HEK293 (cell line): ENCODE measurements at regions not wholly inside any gene's neighbourhood (a gene's known extent, or its start where the extent isn't known, plus 50 kb on each side); places are given as distances from the start of the nearest gene placed in this dataset.

ENCODE experiments used
- CTCF ChIA-PET: fragments of 350-600 bp; formaldehyde crosslinking; extraction: SDS; loops from one replicate; lab custom pipeline; 2021; ENCODE audit warnings: antibody characterized with exemption; lab: Yijun Ruan, JAX
- POLR2A ChIA-PET: fragments of 300-600 bp; formaldehyde crosslinking; extraction: SDS; loops from one replicate; lab custom pipeline; 2020; ENCODE audit warnings: antibody characterized with exemption, inconsistent platforms; lab: Yijun Ruan, JAX
- H3K27ac ChIP-seq: fragments of 200-500 bp; sonication (Bioruptor generic); 2 replicates; pipeline ENCODE4 v1.5.1; 2014; ENCODE audit warnings: low read depth, low read length, control low read depth, inconsistent platforms; ENCODE audit errors: extremely low read depth
- H3K36me3 ChIP-seq, 2 experiments: fragments of 200-500 bp in 1 of 2; sonication (Bioruptor generic) in 1 of 2; 1 replicate in 1 of 2; 2 replicates in 1 of 2; pipeline ENCODE4 v1.5.1; 2014 to 2017; ENCODE audit warnings: inconsistent platforms in 2 of 2, low read length in 2 of 2; ENCODE audit not compliant: control insufficient read depth in 2 of 2, insufficient read depth in 1 of 2
- H3K4me1 ChIP-seq: fragments of 200-500 bp; sonication (Bioruptor generic); 2 replicates; pipeline ENCODE4 v1.5.1; 2014; ENCODE audit warnings: mild to moderate bottlenecking, low read length, inconsistent platforms; ENCODE audit not compliant: control insufficient read depth, insufficient read depth
- H3K4me3 ChIP-seq: 2 replicates; pipeline ENCODE4 v1.5.1; 2011; ENCODE audit warnings: low read depth, mild to moderate bottlenecking, control low read depth, low read length, moderate library complexity
- H3K9me3 ChIP-seq: fragments of 200-500 bp; sonication (Bioruptor generic); 2 replicates; pipeline ENCODE4 v1.5.1; 2014; ENCODE audit warnings: low read depth, low read length, inconsistent platforms; ENCODE audit not compliant: control insufficient read depth, insufficient read depth
- ATF2 ChIP-seq: fragments of 450-650 bp; formaldehyde crosslinking; IDR thresholded peaks from 2 replicates; pipeline ENCODE4 v1.5.1; 2016; ENCODE audit warnings: missing biosample characterization, missing genetic modification characterization, low read depth
- KLF17 ChIP-seq: fragments of 450-650 bp; formaldehyde crosslinking; IDR thresholded peaks from 2 replicates; pipeline ENCODE4 v1.5.1; 2016; ENCODE audit warnings: missing biosample characterization, missing genetic modification characterization
- KLF9 ChIP-seq: fragments of 450-650 bp; formaldehyde crosslinking; IDR thresholded peaks from 2 replicates; pipeline ENCODE4 v1.5.1; 2016; ENCODE audit warnings: missing biosample characterization, missing genetic modification characterization, low read depth
- MYNN ChIP-seq: fragments of 450-650 bp; formaldehyde crosslinking; IDR thresholded peaks from 2 replicates; pipeline ENCODE4 v1.5.1; 2016; ENCODE audit warnings: missing biosample characterization, missing genetic modification characterization, borderline replicate concordance
- PRDM10 ChIP-seq: fragments of 450-650 bp; formaldehyde crosslinking; IDR thresholded peaks from 2 replicates; pipeline ENCODE4 v1.5.1; 2016; ENCODE audit warnings: missing biosample characterization, missing genetic modification characterization
- ZFP41 ChIP-seq: fragments of 450-650 bp; formaldehyde crosslinking; IDR thresholded peaks from 2 replicates; pipeline ENCODE4 v1.5.1; 2016; ENCODE audit warnings: missing biosample characterization, missing genetic modification characterization, borderline replicate concordance
- ZNF18 ChIP-seq: fragments of 450-650 bp; formaldehyde crosslinking; IDR thresholded peaks from 2 replicates; pipeline ENCODE4 v1.5.1; 2016; ENCODE audit warnings: missing biosample characterization, missing genetic modification characterization
- ZNF394 ChIP-seq: fragments of 450-650 bp; formaldehyde crosslinking; IDR thresholded peaks from 2 replicates; pipeline ENCODE4 v1.5.1; 2016; ENCODE audit warnings: missing biosample characterization, missing genetic modification characterization, mild to moderate bottlenecking, moderate library complexity, borderline replicate concordance
- ZNF501 ChIP-seq: fragments of 450-650 bp; formaldehyde crosslinking; IDR thresholded peaks from 2 replicates; pipeline ENCODE4 v1.5.1; 2016; ENCODE audit warnings: missing biosample characterization, missing genetic modification characterization
- ZNF510 ChIP-seq: fragments of 450-650 bp; formaldehyde crosslinking; IDR thresholded peaks from 2 replicates; pipeline ENCODE4 v1.5.1; 2018; ENCODE audit warnings: mild to moderate bottlenecking, missing genetic modification characterization, missing biosample characterization; ENCODE audit not compliant: insufficient replicate concordance
- ZNF518A ChIP-seq: fragments of 450-650 bp; formaldehyde crosslinking; conservative IDR thresholded peaks from 2 replicates; pipeline ENCODE4 v1.5.1; 2016; ENCODE audit warnings: low read depth, missing biosample characterization, missing genetic modification characterization
- ZNF580 ChIP-seq: fragments of 450-650 bp; formaldehyde crosslinking; IDR thresholded peaks from 2 replicates; pipeline ENCODE4 v1.5.1; 2016; ENCODE audit warnings: missing biosample characterization, missing genetic modification characterization
- ZNF654 ChIP-seq: fragments of 450-650 bp; formaldehyde crosslinking; IDR thresholded peaks from 2 replicates; pipeline ENCODE4 v1.5.1; 2016; ENCODE audit warnings: low read depth, missing biosample characterization, missing genetic modification characterization
- ZNF776 ChIP-seq: fragments of 450-650 bp; formaldehyde crosslinking; IDR thresholded peaks from 2 replicates; pipeline ENCODE4 v1.5.0; 2017; ENCODE audit warnings: missing biosample characterization, missing genetic modification characterization, borderline replicate concordance
- ZSCAN18 ChIP-seq: fragments of 450-650 bp; formaldehyde crosslinking; IDR thresholded peaks from 2 replicates; pipeline ENCODE4 v1.5.1; 2016; ENCODE audit warnings: missing biosample characterization, missing genetic modification characterization

- TF ChIP-seq ATF2 (tag by site-specific recombination) (no peak), ZNF501 (tag by site-specific recombination) (no peak), ZNF776 (tag by site-specific recombination) (no peak), PRDM10 (tag by site-specific recombination) (no peak)
- TF ChIP-seq, all 188 proteins: peak for 0
Measured at GRCh38 chr2:160876029-160876428, 284.2 kb upstream of the TANK start (continued).

- Histone ChIP-seq H3K27ac (no peak overlapping the region), H3K36me3 (no peaks in the 10 kb centered on the region), H3K4me3 (no peak overlapping the region), H3K4me1 (no peaks in the 10 kb centered on the region), H3K9me3 (no peaks in the 10 kb centered on the region)
- CTCF ChIA-PET, result interaction anchor here (0.6 kb wide), 1 partner anchor 699 kb away, joined by 3 read pairs; no protein-coding TSS in a partner anchor
- POLR2A ChIA-PET, result no interaction called here
- no peak for TF ChIP-seq ZNF394
- no peak for TF ChIP-seq PRDM10 (tag by site-specific recombination)
- TF ChIP-seq ZNF654 (tag by site-specific recombination), result no peak
- TF ChIP-seq ZNF510 (tag by site-specific recombination), result no peak
- no peak for TF ChIP-seq ZSCAN18 (tag by site-specific recombination)
- TF ChIP-seq ZNF580 (tag by site-specific recombination), result no peak
- TF ChIP-seq MYNN (tag by site-specific recombination), result no peak
- TF ChIP-seq KLF9, result no peak
- no peak for TF ChIP-seq KLF17 (tag by site-specific recombination)
- no peak for TF ChIP-seq ZNF18 (tag by site-specific recombination)
- TF ChIP-seq ZFP41 (tag by site-specific recombination), result no peak
- no peak for TF ChIP-seq ZNF518A (tag by site-specific recombination)
Measured at GRCh38 chr2:160876765-160877164, 283.5 kb upstream of the TANK start.
